ENCODE measurements at regions not wholly inside any gene's neighbourhood (a gene's known extent, or its start where the extent isn't known, plus 50 kb on each side); places are given as distances from the start of the nearest gene placed in this dataset.

DNA sequence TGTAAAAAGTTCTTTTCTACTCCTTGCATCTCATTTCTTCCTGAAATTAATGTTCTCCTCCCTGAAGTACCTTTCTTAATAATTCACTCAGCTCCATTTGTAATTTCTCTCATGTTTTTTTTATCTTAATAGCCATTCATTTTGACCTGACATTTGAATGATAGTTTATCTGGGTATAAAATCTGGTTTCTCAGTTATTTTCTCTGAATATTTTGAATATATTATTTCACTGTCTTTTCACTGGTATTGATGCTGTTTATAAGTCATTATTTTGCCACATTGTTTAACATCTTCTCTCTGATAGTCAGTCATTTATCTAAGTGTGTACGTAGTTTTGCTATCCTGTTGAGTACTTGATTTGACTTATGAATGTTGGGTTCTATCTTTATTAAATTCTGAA is 68.8 kb upstream of the ARHGAP18 start:
- H3K27me3 ChIP-seq (replicated peaks in 1 of 2; ENCODE audit: control insufficient read depth in 2 of 2, extremely low read depth in 1 of 2, insufficient read depth in 2 of 2, low read length in 1 of 2): peaks cover 0 to 3% of the 10 kb centered on the region in 2 experiments
- H3K4me1 Mint-ChIP-seq: no peaks in the 10 kb centered on the region
- H3K36me3 Mint-ChIP-seq: no peaks in the 10 kb centered on the region
- no peaks in the 10 kb centered on the region for H3K36me3 ChIP-seq (ENCODE audit: control insufficient read depth in 2 of 2, extremely low read depth in 1 of 2, insufficient read depth in 1 of 2, low read length in 1 of 2)
- no CpG with 5 or more reads among the region's 1 CpG for WGBS (ENCODE audit: insufficient coverage)
- H3K27ac Mint-ChIP-seq: no peak overlapping the region
- peaks cover 0 to 9% of the 10 kb centered on the region in 2 donors for H3K27me3 Mint-ChIP-seq
- H3K4me3 Mint-ChIP-seq: no peak overlapping the region
- H3K9me3 Mint-ChIP-seq: peaks cover 4 to 19% (median 11%) of the 10 kb centered on the region in 3 donors
- no peak overlapping the region for H3K4me3 ChIP-seq (ENCODE audit: control insufficient read depth in 1 of 2, extremely low read depth in 1 of 2, low read length in 1 of 2)
- ChIA-PET POLR2A (interaction anchor here in 1 of 2 donors (0.7 kb wide), 1 partner anchor 11 kb away, joined by 4 read pairs; no protein-coding TSS in a partner anchor), CTCF (interaction anchor here in 1 of 2 donors (0.8 kb wide), 1 partner anchor 10 kb away, joined by 3 read pairs; no protein-coding TSS in a partner anchor)
- DNase-seq: no peak
- H3K4me1 ChIP-seq (ENCODE audit: control insufficient read depth in 1 of 2, extremely low read depth in 1 of 2, insufficient read depth in 2 of 2, low read length in 2 of 2): peaks cover 0 to 4% of the 10 kb centered on the region in 2 experiments
- no peak overlapping the region for H3K27ac ChIP-seq (ENCODE audit: low read length)
- ATAC-seq (replicated peaks in 1 of 4): no peak
- peaks cover 3% of the 10 kb centered on the region for H3K9me3 ChIP-seq

DNA sequence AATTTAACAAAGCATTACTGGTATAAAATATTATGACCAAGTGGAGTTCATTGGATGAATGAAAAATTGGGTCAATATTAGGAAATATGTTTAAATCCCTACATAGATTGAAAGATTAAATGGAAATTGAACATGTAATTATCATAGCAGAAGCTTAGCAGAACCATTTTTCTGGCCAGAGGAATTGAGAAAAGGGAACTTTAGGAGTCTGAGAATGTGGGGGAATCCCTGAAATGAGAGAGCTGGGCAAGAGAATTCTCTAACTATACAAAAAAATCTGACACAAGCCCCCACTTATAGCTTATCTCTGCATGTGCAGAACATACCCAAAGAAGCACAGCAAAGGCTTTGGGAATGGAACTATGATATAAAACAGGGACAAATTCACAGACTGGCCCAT is 67.4 kb upstream of the ARHGAP18 start:
- ATAC-seq (replicated peaks in 1 of 4) (no peak), DNase-seq (no peak)
- no peak overlapping the region for H3K4me3 ChIP-seq (ENCODE audit: control insufficient read depth in 1 of 2, extremely low read depth in 1 of 2, low read length in 1 of 2)
- no peaks in the 10 kb centered on the region for H3K4me1 Mint-ChIP-seq
- H3K27me3 ChIP-seq (replicated peaks in 1 of 2; ENCODE audit: control insufficient read depth in 2 of 2, extremely low read depth in 1 of 2, insufficient read depth in 2 of 2, low read length in 1 of 2): peaks cover 0 to 3% of the 10 kb centered on the region in 2 experiments
- H3K36me3 Mint-ChIP-seq: no peaks in the 10 kb centered on the region
- peaks cover 4 to 19% (median 11%) of the 10 kb centered on the region in 3 donors for H3K9me3 Mint-ChIP-seq
- no peak overlapping the region for H3K27ac ChIP-seq (ENCODE audit: low read length)
- no peaks in the 10 kb centered on the region for H3K36me3 ChIP-seq (ENCODE audit: control insufficient read depth in 2 of 2, extremely low read depth in 1 of 2, insufficient read depth in 1 of 2, low read length in 1 of 2)
- CTCF ChIA-PET: interaction anchor here in 1 of 2 donors (0.7 to 1.5 kb wide), 2 partner anchors 180 to 1517 kb away, joined by 3 read pairs; no protein-coding TSS in a partner anchor
- peaks cover 3% of the 10 kb centered on the region for H3K9me3 ChIP-seq
- H3K4me3 Mint-ChIP-seq: no peak overlapping the region
- POLR2A ChIA-PET: no interaction called here
- H3K4me1 ChIP-seq (ENCODE audit: control insufficient read depth in 1 of 2, extremely low read depth in 1 of 2, insufficient read depth in 2 of 2, low read length in 2 of 2): peaks cover 0 to 4% of the 10 kb centered on the region in 2 experiments
- H3K27ac Mint-ChIP-seq: no peak overlapping the region
- H3K27me3 Mint-ChIP-seq: peaks cover 0 to 6% of the 10 kb centered on the region in 2 donors

DNA sequence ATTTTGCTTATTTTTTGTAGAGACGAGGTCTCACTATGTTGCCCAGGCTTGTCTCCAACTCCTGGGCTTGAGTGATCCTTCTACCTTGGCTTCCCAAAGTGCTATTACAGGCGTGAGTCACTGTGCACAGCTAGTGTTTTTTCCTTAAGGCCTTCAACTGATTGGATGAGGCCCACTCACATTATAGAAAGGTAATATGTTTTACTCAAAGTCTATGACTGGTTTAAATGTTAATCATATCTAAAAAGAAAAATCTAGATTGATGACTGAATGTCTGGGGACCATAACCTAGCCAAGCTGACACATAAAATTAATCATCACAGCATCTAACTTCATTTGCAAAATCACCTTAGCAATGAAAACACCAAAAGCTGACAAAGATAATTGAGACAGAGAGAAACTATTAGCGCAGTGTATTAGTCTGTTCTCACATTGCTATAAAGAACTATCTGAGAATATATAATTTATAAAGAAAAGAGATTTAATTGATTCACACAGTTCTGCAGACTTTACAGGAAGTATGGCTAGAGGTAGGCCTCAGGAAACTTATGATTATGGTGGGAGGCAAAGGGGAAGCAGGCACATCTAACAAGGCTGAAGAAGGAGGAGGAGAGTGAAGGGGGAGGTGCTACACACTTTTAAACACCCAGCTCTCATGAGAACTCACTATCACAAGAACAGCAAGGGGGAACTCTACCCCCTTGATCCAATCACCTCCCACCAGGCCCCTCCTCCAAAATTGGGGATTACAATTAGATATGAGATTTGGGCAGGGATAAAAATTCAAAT is 66.8 kb upstream of the ARHGAP18 start:
- H3K4me3 ChIP-seq (ENCODE audit: control insufficient read depth in 1 of 2, extremely low read depth in 1 of 2, low read length in 1 of 2): no peak overlapping the region
- Mint-ChIP-seq H3K36me3 (no peaks in the 10 kb centered on the region), H3K4me1 (no peaks in the 10 kb centered on the region), H3K9me3 (peaks cover 4 to 19% (median 11%) of the 10 kb centered on the region in 3 donors), H3K27ac (no peak overlapping the region), H3K4me3 (no peak overlapping the region), H3K27me3 (peaks cover 0 to 9% of the 10 kb centered on the region in 2 donors)
- ChIA-PET POLR2A (no interaction called here), CTCF (interaction anchor here (0.7 to 2.4 kb wide), 4 partner anchors 178 to 1516 kb away, joined by 3 to 9 read pairs (median 3); no protein-coding TSS in a partner anchor)
- peaks cover 0 to 4% of the 10 kb centered on the region in 2 experiments for H3K4me1 ChIP-seq (ENCODE audit: control insufficient read depth in 1 of 2, extremely low read depth in 1 of 2, insufficient read depth in 2 of 2, low read length in 2 of 2)
- peaks cover 3% of the 10 kb centered on the region for H3K9me3 ChIP-seq
- DNase-seq (no peak), ATAC-seq (replicated peaks in 1 of 4) (no peak)
- peaks cover 0 to 3% of the 10 kb centered on the region in 2 experiments for H3K27me3 ChIP-seq (replicated peaks in 1 of 2; ENCODE audit: control insufficient read depth in 2 of 2, extremely low read depth in 1 of 2, insufficient read depth in 2 of 2, low read length in 1 of 2)
- no peaks in the 10 kb centered on the region for H3K36me3 ChIP-seq (ENCODE audit: control insufficient read depth in 2 of 2, extremely low read depth in 1 of 2, insufficient read depth in 1 of 2, low read length in 1 of 2)
- no peak overlapping the region for H3K27ac ChIP-seq (ENCODE audit: low read length)
- 88% methylated on average over 1 of the region's 3 CpGs for WGBS (ENCODE audit: insufficient coverage)

DNA sequence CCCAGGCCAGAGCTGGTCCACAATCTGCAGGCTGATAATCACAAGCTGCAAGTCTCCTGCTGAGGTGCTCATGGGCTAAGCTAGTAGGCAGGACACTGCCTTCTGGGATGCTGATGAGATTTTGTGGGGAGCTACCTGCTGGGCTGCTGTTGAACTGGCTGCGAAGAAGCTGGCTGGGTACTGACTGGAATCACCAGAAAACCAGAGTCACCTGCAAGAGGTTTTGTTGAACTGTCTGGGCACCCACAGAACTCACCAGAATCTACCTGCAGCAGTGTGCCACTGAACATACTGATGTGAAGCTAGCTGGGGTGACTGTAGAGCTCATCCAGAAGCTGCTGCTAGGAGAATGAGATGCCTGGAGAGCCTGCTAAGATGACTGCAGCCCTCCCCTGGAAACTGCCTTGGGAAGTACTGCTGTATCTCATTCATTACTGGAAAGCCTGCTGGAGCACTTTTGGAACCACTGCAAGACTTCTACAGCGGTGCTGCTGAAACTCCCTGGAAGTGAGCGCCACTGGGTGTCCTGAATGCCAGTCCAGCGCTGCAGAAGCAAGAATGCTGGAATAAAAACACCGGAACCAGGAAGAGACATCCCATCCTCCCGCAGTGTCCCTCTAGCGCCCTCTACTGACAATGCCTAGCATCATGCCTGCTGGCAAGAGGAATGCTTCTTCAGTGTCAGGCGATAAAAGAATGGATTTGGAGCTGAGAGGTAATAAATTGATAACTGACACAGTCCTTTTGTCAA is 64.9 kb upstream of the ARHGAP18 start:
- CTCF ChIA-PET: interaction anchor here (0.6 to 2.4 kb wide), 14 partner anchors 10 to 276 kb away, joined by 3 to 9 read pairs (median 4); no protein-coding TSS in a partner anchor
- ATAC-seq (replicated peaks in 1 of 4): peak in 2 of 4 experiments; percentile 27 to 44

DNA sequence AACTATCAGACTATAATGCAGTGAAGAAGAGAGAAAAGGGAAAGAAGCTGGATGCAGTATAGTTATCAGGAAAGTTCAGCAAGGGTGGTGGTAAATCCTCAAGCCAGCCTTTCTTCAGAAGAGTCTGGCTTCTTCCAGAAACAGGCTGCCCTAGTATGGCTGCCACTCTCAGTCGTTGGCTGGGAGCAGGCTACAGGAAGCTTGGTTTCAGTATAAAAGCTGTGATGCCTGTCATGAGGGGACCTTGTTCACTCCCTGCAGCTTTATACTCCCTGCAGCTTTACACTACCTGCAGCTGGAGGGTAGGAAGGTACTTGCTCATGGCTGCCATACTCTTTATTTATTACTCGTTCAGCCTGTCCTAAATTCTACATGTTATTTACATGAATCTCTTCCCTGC is 63.3 kb upstream of the ARHGAP18 start:
- WGBS (ENCODE audit: insufficient coverage): 20% methylated on average over 1 of the region's 2 CpGs
- H3K4me3 ChIP-seq (ENCODE audit: control insufficient read depth in 1 of 2, extremely low read depth in 1 of 2, low read length in 1 of 2): no peak overlapping the region
- ATAC-seq (replicated peaks in 1 of 4): peak in 2 of 4 experiments; percentile 27 to 48
- H3K27me3 ChIP-seq (replicated peaks in 1 of 2; ENCODE audit: control insufficient read depth in 2 of 2, extremely low read depth in 1 of 2, insufficient read depth in 2 of 2, low read length in 1 of 2): peaks cover 0 to 3% of the 10 kb centered on the region in 2 experiments
- H3K27me3 Mint-ChIP-seq: peaks cover 0 to 3% of the 10 kb centered on the region in 2 donors
- peaks cover 0 to 4% (median 4%) of the 10 kb centered on the region in 3 donors for H3K9me3 Mint-ChIP-seq
- H3K27ac Mint-ChIP-seq: no peak overlapping the region
- ChIA-PET CTCF (interaction anchor here in 1 of 2 donors (0.6 to 0.8 kb wide), 2 partner anchors 172 to 176 kb away, joined by 3 to 18 read pairs; no protein-coding TSS in a partner anchor), POLR2A (no interaction called here)
- H3K4me3 Mint-ChIP-seq: no peak overlapping the region
- DNase-seq: peak in 1 of 35 experiments; percentile 3
- no peaks in the 10 kb centered on the region for H3K36me3 Mint-ChIP-seq
- no peaks in the 10 kb centered on the region for H3K4me1 Mint-ChIP-seq
- H3K4me1 ChIP-seq (ENCODE audit: control insufficient read depth in 1 of 2, extremely low read depth in 1 of 2, insufficient read depth in 2 of 2, low read length in 2 of 2): peaks cover 0 to 4% of the 10 kb centered on the region in 2 experiments
- no peaks in the 10 kb centered on the region for H3K36me3 ChIP-seq (ENCODE audit: control insufficient read depth in 2 of 2, extremely low read depth in 1 of 2, insufficient read depth in 1 of 2, low read length in 1 of 2)
- H3K27ac ChIP-seq (ENCODE audit: low read length): no peak overlapping the region
- H3K9me3 ChIP-seq: no peaks in the 10 kb centered on the region

More for the DNA sequence above, 64.9 kb upstream of the ARHGAP18 start:
- DNase-seq: peak in 22 of 35 experiments; percentile 4 to 68 (median 22)
- Mint-ChIP-seq H3K9me3 (peaks cover 4 to 17% (median 10%) of the 10 kb centered on the region in 3 donors), H3K36me3 (no peaks in the 10 kb centered on the region), H3K27ac (peak overlapping the region; percentile 19 to 24), H3K4me3 (no peak overlapping the region), H3K27me3 (peaks cover 0 to 3% of the 10 kb centered on the region in 2 donors), H3K4me1 (no peaks in the 10 kb centered on the region)
- no peaks in the 10 kb centered on the region for H3K36me3 ChIP-seq (ENCODE audit: control insufficient read depth in 2 of 2, extremely low read depth in 1 of 2, insufficient read depth in 1 of 2, low read length in 1 of 2)
- POLR2A ChIA-PET: no interaction called here
- H3K4me3 ChIP-seq (ENCODE audit: control insufficient read depth in 1 of 2, extremely low read depth in 1 of 2, low read length in 1 of 2): no peak overlapping the region
- 100% methylated on average over 1 of the region's 8 CpGs for WGBS (ENCODE audit: insufficient coverage)
- peaks cover 0 to 4% of the 10 kb centered on the region in 2 experiments for H3K4me1 ChIP-seq (ENCODE audit: control insufficient read depth in 1 of 2, extremely low read depth in 1 of 2, insufficient read depth in 2 of 2, low read length in 2 of 2)
- H3K9me3 ChIP-seq: peaks cover 3% of the 10 kb centered on the region
- peaks cover 0 to 3% of the 10 kb centered on the region in 2 experiments for H3K27me3 ChIP-seq (replicated peaks in 1 of 2; ENCODE audit: control insufficient read depth in 2 of 2, extremely low read depth in 1 of 2, insufficient read depth in 2 of 2, low read length in 1 of 2)
- H3K27ac ChIP-seq (ENCODE audit: low read length): no peak overlapping the region

DNA sequence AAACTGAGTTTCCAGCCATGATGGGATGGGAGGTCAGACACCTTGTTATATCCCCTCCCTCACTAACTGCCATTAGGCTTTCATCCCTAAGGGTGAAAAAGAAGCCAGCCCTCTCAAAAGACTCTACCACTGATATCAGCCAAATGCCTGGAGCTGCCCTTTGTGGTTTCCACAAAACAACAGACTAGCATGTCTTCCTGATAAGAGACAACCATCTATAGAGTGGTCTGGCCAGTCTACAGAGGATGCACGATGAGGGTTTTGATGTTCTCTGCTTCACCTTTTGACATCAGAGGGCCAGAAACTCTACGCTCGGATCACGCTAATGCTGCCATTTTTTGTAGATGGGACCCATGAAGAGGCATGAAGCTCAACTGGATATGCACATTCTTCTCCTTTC is 61.7 kb upstream of the ARHGAP18 start:
- no peaks in the 10 kb centered on the region for H3K9me3 Mint-ChIP-seq
- no peak overlapping the region for H3K27ac ChIP-seq (ENCODE audit: low read length)
- peaks cover 8 to 10% (median 9%) of the 10 kb centered on the region in 3 donors for H3K4me1 Mint-ChIP-seq
- H3K27me3 ChIP-seq (replicated peaks in 1 of 2; ENCODE audit: control insufficient read depth in 2 of 2, extremely low read depth in 1 of 2, insufficient read depth in 2 of 2, low read length in 1 of 2): peaks cover 0 to 9% of the 10 kb centered on the region in 2 experiments
- H3K4me3 ChIP-seq (ENCODE audit: control insufficient read depth in 1 of 2, extremely low read depth in 1 of 2, low read length in 1 of 2): no peak overlapping the region
- no peak overlapping the region for H3K27ac Mint-ChIP-seq
- no peak for ATAC-seq (replicated peaks in 1 of 4)
- DNase-seq: no peak
- ChIA-PET POLR2A (no interaction called here), CTCF (interaction anchor here in 1 of 2 donors (0.8 kb wide), 1 partner anchor 16 kb away, joined by 3 read pairs; no protein-coding TSS in a partner anchor)
- no peaks in the 10 kb centered on the region for H3K36me3 Mint-ChIP-seq
- H3K4me1 ChIP-seq (ENCODE audit: control insufficient read depth in 1 of 2, extremely low read depth in 1 of 2, insufficient read depth in 2 of 2, low read length in 2 of 2): peaks cover 4 to 13% of the 10 kb centered on the region in 2 experiments
- H3K9me3 ChIP-seq: no peaks in the 10 kb centered on the region
- H3K27me3 Mint-ChIP-seq: peaks cover 0 to 3% of the 10 kb centered on the region in 2 donors
- no peaks in the 10 kb centered on the region for H3K36me3 ChIP-seq (ENCODE audit: control insufficient read depth in 2 of 2, extremely low read depth in 1 of 2, insufficient read depth in 1 of 2, low read length in 1 of 2)
- H3K4me3 Mint-ChIP-seq: no peak overlapping the region
- 80% methylated on average over 1 of the region's 4 CpGs for WGBS (ENCODE audit: insufficient coverage)
